ACC112 (cell line): ENCODE measurements at regions not wholly inside any gene's neighbourhood (a gene's known extent, or its start where the extent isn't known, plus 50 kb on each side); places are given as distances from the start of the nearest gene placed in this dataset.

ENCODE experiments used
- H2AFZ ChIP-seq: fragments of 200-600 bp; sonication (generic); one replicate; pipeline ENCODE4 v1.6.0; 2017; ENCODE audit warnings: antibody characterized with exemption, low read length; ENCODE audit not compliant: unreplicated experiment
- H3K27ac ChIP-seq: fragments of 200-600 bp; sonication (generic); 2 replicates; pipeline ENCODE4 v1.5.1; 2014; ENCODE audit warnings: low read depth, mild to moderate bottlenecking, antibody characterized with exemption, low read length, moderate library complexity
- H3K27me3 ChIP-seq: fragments of 200-600 bp; sonication (generic); 2 replicates; pipeline ENCODE4 v1.6.1; 2014; ENCODE audit warnings: mild to moderate bottlenecking, antibody characterized with exemption, low read length, moderate library complexity, mixed read lengths; ENCODE audit not compliant: insufficient read depth
- H3K36me3 ChIP-seq: fragments of 200-600 bp; sonication (generic); 2 replicates; pipeline ENCODE4 v1.6.1; 2016; ENCODE audit warnings: mild to moderate bottlenecking, antibody characterized with exemption, low read length, moderate library complexity, mixed read lengths; ENCODE audit not compliant: insufficient read depth
- H3K4me1 ChIP-seq: fragments of 200-600 bp; sonication (generic); one replicate; pipeline ENCODE4 v1.6.1; 2016; ENCODE audit warnings: low read length, mixed read lengths; ENCODE audit not compliant: insufficient read depth, unreplicated experiment, control insufficient read depth
- H3K4me3 ChIP-seq: fragments of 200-600 bp; sonication (generic); 2 replicates; pipeline ENCODE4 v1.5.1; 2014; ENCODE audit warnings: mild to moderate bottlenecking, low read depth, low read length
- H3K79me2 ChIP-seq: fragments of 200-600 bp; sonication (generic); one replicate; pipeline ENCODE4 v1.6.0; 2016; ENCODE audit warnings: low read length; ENCODE audit not compliant: control insufficient read depth, unreplicated experiment, insufficient read depth

- Histone ChIP-seq H3K27me3 (no peaks in the 10 kb centered on the region), H3K4me1 (no peaks in the 10 kb centered on the region), H2AFZ (no peak overlapping the region), H3K36me3 (no peaks in the 10 kb centered on the region), H3K79me2 (no peaks in the 10 kb centered on the region), H3K27ac (no peak overlapping the region), H3K4me3 (no peak overlapping the region)
Observed at GRCh38 chr3:6560259-6560658, 300.7 kb upstream of the GRM7 start.

- H3K4me3 ChIP-seq: no peak overlapping the region
- no peaks in the 10 kb centered on the region for H3K36me3 ChIP-seq
- H2AFZ ChIP-seq: no peak overlapping the region
- H3K27ac ChIP-seq: no peak overlapping the region
- no peaks in the 10 kb centered on the region for H3K4me1 ChIP-seq
- H3K27me3 ChIP-seq: no peaks in the 10 kb centered on the region
- H3K79me2 ChIP-seq: no peaks in the 10 kb centered on the region
Observed at GRCh38 chr3:6567241-6567640, 293.7 kb upstream of the GRM7 start.

- no peaks in the 10 kb centered on the region for H3K79me2 ChIP-seq
- no peaks in the 10 kb centered on the region for H3K36me3 ChIP-seq
- no peaks in the 10 kb centered on the region for H3K27me3 ChIP-seq
- no peak overlapping the region for H2AFZ ChIP-seq
- H3K4me1 ChIP-seq: no peaks in the 10 kb centered on the region
- H3K27ac ChIP-seq: no peak overlapping the region
- H3K4me3 ChIP-seq: no peak overlapping the region
Observed at GRCh38 chr3:6568999-6569493, 291.9 kb upstream of the GRM7 start.

GRCh38 chr3:6571448-6571847 lies 289.5 kb upstream of the GRM7 start:
- no peaks in the 10 kb centered on the region for H3K27me3 ChIP-seq
- H2AFZ ChIP-seq: no peak overlapping the region
- H3K4me1 ChIP-seq: no peaks in the 10 kb centered on the region
- no peak overlapping the region for H3K4me3 ChIP-seq
- no peaks in the 10 kb centered on the region for H3K79me2 ChIP-seq
- H3K27ac ChIP-seq: no peak overlapping the region
- no peaks in the 10 kb centered on the region for H3K36me3 ChIP-seq

GRCh38 chr3:6577584-6577983 lies 283.3 kb upstream of the GRM7 start:
- Histone ChIP-seq H3K36me3 (no peaks in the 10 kb centered on the region), H3K27ac (no peak overlapping the region), H3K4me3 (no peak overlapping the region), H3K4me1 (no peaks in the 10 kb centered on the region), H2AFZ (no peak overlapping the region), H3K79me2 (no peaks in the 10 kb centered on the region), H3K27me3 (no peaks in the 10 kb centered on the region)

- Histone ChIP-seq H3K4me1 (no peaks in the 10 kb centered on the region), H3K36me3 (no peaks in the 10 kb centered on the region)
Observed at GRCh38 chr3:6578526-6578925, 282.4 kb upstream of the GRM7 start.

GRCh38 chr3:6580808-6581207 lies 280.1 kb upstream of the GRM7 start:
- Histone ChIP-seq H3K36me3 (no peaks in the 10 kb centered on the region), H3K79me2 (no peaks in the 10 kb centered on the region), H3K27me3 (no peaks in the 10 kb centered on the region), H3K4me3 (no peak overlapping the region), H2AFZ (no peak overlapping the region), H3K27ac (no peak overlapping the region), H3K4me1 (no peaks in the 10 kb centered on the region)

More at GRCh38 chr3:6578526-6578925, 282.4 kb upstream of the GRM7 start:
- H2AFZ ChIP-seq: no peak overlapping the region
- H3K4me3 ChIP-seq: no peak overlapping the region
- no peaks in the 10 kb centered on the region for H3K27me3 ChIP-seq
- H3K27ac ChIP-seq: no peak overlapping the region
- H3K79me2 ChIP-seq: no peaks in the 10 kb centered on the region

- Histone ChIP-seq H3K4me1 (no peaks in the 10 kb centered on the region), H3K27me3 (no peaks in the 10 kb centered on the region), H2AFZ (no peak overlapping the region), H3K36me3 (no peaks in the 10 kb centered on the region), H3K27ac (no peak overlapping the region), H3K4me3 (no peak overlapping the region), H3K79me2 (no peaks in the 10 kb centered on the region)
Observed at GRCh38 chr3:6585360-6585759, 275.6 kb upstream of the GRM7 start.

GRCh38 chr3:6600237-6600636 lies 260.7 kb upstream of the GRM7 start:
- H3K27me3 ChIP-seq: no peaks in the 10 kb centered on the region
- H3K4me1 ChIP-seq: no peaks in the 10 kb centered on the region
- no peak overlapping the region for H3K4me3 ChIP-seq
- no peaks in the 10 kb centered on the region for H3K79me2 ChIP-seq
- no peak overlapping the region for H2AFZ ChIP-seq
- no peaks in the 10 kb centered on the region for H3K36me3 ChIP-seq
- H3K27ac ChIP-seq: no peak overlapping the region

- Histone ChIP-seq H3K27me3 (no peaks in the 10 kb centered on the region), H3K79me2 (no peaks in the 10 kb centered on the region), H3K4me3 (no peak overlapping the region), H3K36me3 (no peaks in the 10 kb centered on the region), H3K4me1 (no peaks in the 10 kb centered on the region), H3K27ac (no peak overlapping the region), H2AFZ (no peak overlapping the region)
Observed at GRCh38 chr3:6601374-6601773, 259.5 kb upstream of the GRM7 start.

- H3K79me2 ChIP-seq: no peaks in the 10 kb centered on the region
- no peak overlapping the region for H2AFZ ChIP-seq
- H3K4me3 ChIP-seq: no peak overlapping the region
- no peak overlapping the region for H3K27ac ChIP-seq
- H3K36me3 ChIP-seq: no peaks in the 10 kb centered on the region
- H3K4me1 ChIP-seq: no peaks in the 10 kb centered on the region
- no peaks in the 10 kb centered on the region for H3K27me3 ChIP-seq
Observed at GRCh38 chr3:6602329-6602728, 258.6 kb upstream of the GRM7 start.
